Endodermal cell (in vitro differentiated cells): ENCODE measurements at regions not wholly inside any gene's neighbourhood (a gene's known extent, or its start where the extent isn't known, plus 50 kb on each side); places are given as distances from the start of the nearest gene placed in this dataset.
"Not testable (repeated sequence)": the region's sequence is repeated elsewhere in the genome, so short reads cannot be mapped to it uniquely, and the experiment has no call there.

ENCODE experiments used
- DNase-seq: peaks from one replicate; pipeline ENCODE4 v3.0.0-alpha.2; 2017
- H3K27ac ChIP-seq: 2 replicates; pipeline ENCODE4 v1.5.1; 2013; ENCODE audit warnings: mild to moderate bottlenecking, low read depth, low read length, moderate library complexity
- H3K27me3 ChIP-seq: 2 replicates; pipeline ENCODE4 v1.6.1; 2013; ENCODE audit warnings: mild to moderate bottlenecking, low read length, moderate library complexity; ENCODE audit not compliant: insufficient read depth, control insufficient read depth, poor library complexity, severe bottlenecking
- H3K36me3 ChIP-seq: 2 replicates; pipeline ENCODE4 v1.7.0; 2013; ENCODE audit warnings: mild to moderate bottlenecking, low read length, moderate library complexity; ENCODE audit not compliant: control insufficient read depth, insufficient read depth
- H3K4me1 ChIP-seq: one replicate; pipeline ENCODE4 v1.7.0; 2013; ENCODE audit warnings: low read length; ENCODE audit not compliant: control insufficient read depth, insufficient read depth
- H3K4me3 ChIP-seq: 2 replicates; pipeline ENCODE4 v1.5.1; 2013; ENCODE audit warnings: mild to moderate bottlenecking, low read length, moderate library complexity
- H3K9ac ChIP-seq: 2 replicates; pipeline ENCODE4 v1.6.1; 2013; ENCODE audit warnings: mild to moderate bottlenecking, low read length, moderate library complexity; ENCODE audit not compliant: poor library complexity, severe bottlenecking; ENCODE audit errors: extremely low read depth
- H3K9me3 ChIP-seq: 2 replicates; pipeline ENCODE4 v1.6.1; 2013; ENCODE audit warnings: mild to moderate bottlenecking, low read length, moderate library complexity; ENCODE audit not compliant: control insufficient read depth
- H3K27ac Mint-ChIP-seq: 2 replicates; pipeline ENCODE4 v1.8.0; 2020; ENCODE audit warnings: mixed read lengths
- H3K27me3 Mint-ChIP-seq: 2 replicates; pipeline ENCODE4 v1.8.0; 2021; ENCODE audit warnings: mild to moderate bottlenecking, mixed read lengths; ENCODE audit not compliant: insufficient read depth
- H3K36me3 Mint-ChIP-seq: 2 replicates; pipeline ENCODE4 v1.8.0; 2020; ENCODE audit warnings: low read depth, mixed read lengths
- H3K4me1 Mint-ChIP-seq: 2 replicates; pipeline ENCODE4 v1.8.0; 2020; ENCODE audit warnings: mixed read lengths
- H3K4me3 Mint-ChIP-seq: 2 replicates; pipeline ENCODE4 v1.8.0; 2020; ENCODE audit warnings: mild to moderate bottlenecking, moderate library complexity, mixed read lengths
- H3K9me3 Mint-ChIP-seq: 2 replicates; pipeline ENCODE4 v1.8.0; 2020; ENCODE audit warnings: mild to moderate bottlenecking, mixed read lengths
- CTCF ChIP-seq: fragments of 200-600 bp; sonication (generic); conservative IDR thresholded peaks from 2 replicates; pipeline ENCODE4 v1.5.0; 2021; ENCODE audit warnings: antibody characterized with exemption, mild to moderate bottlenecking
- WGBS, 2 experiments: methylation state at CpG; one replicate each; pipeline versions ENCODE4 v1.1.5 to v1.1.7; 2013; ENCODE audit warnings: missing lambda C conversion rate in 2 of 2, mixed read lengths in 1 of 2; ENCODE audit not compliant: insufficient coverage in 1 of 2, insufficient read length in 1 of 2; 5-methylcytosine and 5-hydroxymethylcytosine counted together

- no peaks in the 10 kb centered on the region for H3K27me3 Mint-ChIP-seq
Measured at GRCh38 chr12:75754141-75754540, 242.7 kb upstream of the KRR1 start.

GRCh38 chr12:75751769-75752471 is 240.5 kb upstream of the KRR1 start:
- no peaks in the 10 kb centered on the region for H3K36me3 ChIP-seq
- H3K27me3 ChIP-seq = no peaks in the 10 kb centered on the region
- H3K4me3 ChIP-seq = no peak overlapping the region
- Mint-ChIP-seq H3K4me3 (no peak overlapping the region), H3K27ac (no peak overlapping the region), H3K27me3 (no peaks in the 10 kb centered on the region), H3K36me3 (no peaks in the 10 kb centered on the region), H3K9me3 (peaks cover 8% of the 10 kb centered on the region), H3K4me1 (no peaks in the 10 kb centered on the region)
- no peak for TF ChIP-seq CTCF
- WGBS, 2 experiments = 86 to 100% methylated on average over 1 to 4 of the region's 4 CpGs
- no peak for DNase-seq
- no peaks in the 10 kb centered on the region for H3K4me1 ChIP-seq
- H3K9ac ChIP-seq = no peak overlapping the region
- H3K9me3 ChIP-seq = no peaks in the 10 kb centered on the region
- H3K27ac ChIP-seq = no peak overlapping the region

More at GRCh38 chr12:75754141-75754540, 242.7 kb upstream of the KRR1 start:
- WGBS, 2 experiments = 83% methylated on average over 1 of the region's 1 CpG; no CpG with 5 or more reads in 1 of the 2 experiments
- no peaks in the 10 kb centered on the region for H3K4me1 Mint-ChIP-seq
- no peaks in the 10 kb centered on the region for H3K36me3 ChIP-seq
- H3K4me3 Mint-ChIP-seq = no peak overlapping the region
- H3K27ac Mint-ChIP-seq = no peak overlapping the region
- H3K36me3 Mint-ChIP-seq = no peaks in the 10 kb centered on the region
- no peak for TF ChIP-seq CTCF
- no peak overlapping the region for H3K4me3 ChIP-seq
- H3K9ac ChIP-seq = no peak overlapping the region
- peaks cover 3% of the 10 kb centered on the region for H3K9me3 Mint-ChIP-seq
- H3K4me1 ChIP-seq = no peaks in the 10 kb centered on the region
- no peak for DNase-seq
- H3K27me3 ChIP-seq = no peaks in the 10 kb centered on the region
- no peak overlapping the region for H3K27ac ChIP-seq
- no peaks in the 10 kb centered on the region for H3K9me3 ChIP-seq

- Histone ChIP-seq H3K36me3 (no peaks in the 10 kb centered on the region), H3K9ac (no peak overlapping the region), H3K9me3 (no peaks in the 10 kb centered on the region), H3K27ac (no peak overlapping the region), H3K4me1 (no peaks in the 10 kb centered on the region), H3K27me3 (no peaks in the 10 kb centered on the region), H3K4me3 (no peak overlapping the region)
- Mint-ChIP-seq H3K36me3 (no peaks in the 10 kb centered on the region), H3K9me3 (peaks cover 8% of the 10 kb centered on the region), H3K27me3 (no peaks in the 10 kb centered on the region), H3K27ac (no peak overlapping the region), H3K4me3 (no peak overlapping the region), H3K4me1 (no peaks in the 10 kb centered on the region)
- no peak for TF ChIP-seq CTCF
- no peak for DNase-seq
- 92% methylated on average over 4 of the region's 4 CpGs; no CpG with 5 or more reads in 1 of the 2 experiments for WGBS, 2 experiments
Measured at GRCh38 chr12:75750716-75751306, 239.4 kb upstream of the KRR1 start.

- DNase-seq = not testable (repeated sequence)
Measured at GRCh38 chr12:75748990-75749389, 237.6 kb upstream of the KRR1 start.

More at GRCh38 chr12:75748990-75749389, 237.6 kb upstream of the KRR1 start:
- H3K9me3 ChIP-seq, H3K27me3 Mint-ChIP-seq, H3K9me3 Mint-ChIP-seq, H3K4me3 ChIP-seq, H3K27me3 ChIP-seq, H3K4me1 ChIP-seq, H3K36me3 Mint-ChIP-seq, H3K36me3 ChIP-seq, H3K4me3 Mint-ChIP-seq, H3K27ac ChIP-seq, H3K9ac ChIP-seq, H3K27ac Mint-ChIP-seq: not testable (repeated sequence)
- H3K4me1 Mint-ChIP-seq = peaks cover 13% of the 10 kb centered on the region
- WGBS, 2 experiments = 97% methylated on average over 2 of the region's 3 CpGs; no CpG with 5 or more reads in 1 of the 2 experiments
